ENCODE measurements at regions not wholly inside any gene's neighbourhood (a gene's known extent, or its start where the extent isn't known, plus 50 kb on each side); places are given as distances from the start of the nearest gene placed in this dataset.

DNA sequence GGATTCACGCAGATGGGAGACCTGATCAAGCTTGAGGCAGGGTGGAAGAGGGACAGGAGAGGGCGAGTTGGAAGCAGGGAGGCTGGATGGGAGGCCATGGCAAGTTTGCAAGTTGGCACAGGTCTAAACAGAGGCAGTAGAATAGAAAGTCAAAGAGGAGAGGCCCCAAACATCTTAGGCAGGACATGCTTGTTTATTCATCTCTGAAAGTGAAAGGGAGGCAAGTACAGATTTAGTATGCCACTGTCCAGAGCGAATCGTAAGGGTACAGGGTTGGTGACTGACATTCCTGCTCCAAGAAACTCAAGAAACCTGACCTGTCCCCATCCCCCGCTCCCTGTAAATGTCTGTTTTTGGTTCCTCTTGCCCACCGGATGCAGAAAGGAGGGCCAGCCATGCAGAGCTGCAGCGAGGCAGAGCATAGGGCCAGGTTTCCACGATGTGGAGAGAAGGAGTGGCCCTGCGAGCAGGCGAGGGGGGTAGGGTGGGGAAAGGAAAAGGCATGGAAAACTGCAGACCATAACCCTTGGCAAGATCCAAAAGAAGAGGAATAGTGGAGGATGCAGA, 96.2 kb upstream of the BOD1 start:
- Histone ChIP-seq H3K4me2 (ENCODE audit: low read depth, low read length) (no peak overlapping the region), H3K27me3 (ENCODE audit: control insufficient read depth in 1 of 2, insufficient read depth in 2 of 2, low read length in 2 of 2) (no peaks in the 10 kb centered on the region), H3K4me1 (ENCODE audit: insufficient read depth, low read length) (peaks cover 27% of the 10 kb centered on the region), H3K9me3 (ENCODE audit: low read length) (no peaks in the 10 kb centered on the region), H3K27ac (ENCODE audit: extremely low read length, insufficient read depth, low read length) (no peak overlapping the region), H3K79me2 (ENCODE audit: insufficient read depth, low read length) (no peaks in the 10 kb centered on the region), H3K9ac (ENCODE audit: insufficient read depth, low read depth, low read length) (no peak overlapping the region), H2AFZ (ENCODE audit: low read length) (no peak overlapping the region), H3K4me3 (replicated peaks in 1 of 3; ENCODE audit: insufficient read depth in 1 of 3, low read depth in 2 of 3, low read length in 3 of 3) (no peak overlapping the region), H3K36me3 (replicated peaks in 1 of 2; ENCODE audit: control insufficient read depth in 1 of 2, insufficient read depth in 2 of 2, low read length in 2 of 2) (no peaks in the 10 kb centered on the region), H4K20me1 (ENCODE audit: insufficient read depth, low read length) (no peaks in the 10 kb centered on the region)
- intact Hi-C loops (cut with micrococcal nuclease; ENCODE audit: unreplicated experiment) = no loop called here
- in situ Hi-C loops (cut with HindIII; ENCODE audit: extremely low pct_ligation_motif_present, low pct_unique_long_range_greater_than_20kb) = no loop called here
- TF ChIP-seq EEA1 (CRISPR knock-in tag; IDR thresholded peaks at IDR 0.05; ENCODE audit: borderline replicate concordance) (no peak), BCLAF1 (IDR thresholded peaks at IDR 0.05) (no peak), MTF2 (CRISPR knock-in tag; IDR thresholded peaks at IDR 0.05; ENCODE audit: borderline replicate concordance) (no peak), HMG20A (CRISPR knock-in tag; IDR thresholded peaks at IDR 0.05; ENCODE audit: borderline replicate concordance) (no peak), ZNF17 (CRISPR knock-in tag; IDR thresholded peaks at IDR 0.05) (no peak), NR3C1 (CRISPR knock-in tag; IDR thresholded peaks at IDR 0.05) (no peak)
- FAIRE-seq (no peak), ATAC-seq (no peak), DNase-seq (ENCODE audit: low spot score) (no peak)
- CTCF ChIA-PET (ENCODE audit: low intra/inter-chr PET ratio, low total read pairs) = no interaction called here
- POLR2A ChIA-PET = no interaction called here
- BruUV-seq (replicated peaks) = no TSS peak
- 84% methylated on average over 8 of the region's 10 CpGs for WGBS (ENCODE audit: low lambda C conversion rate)

All from HepG2 (cell line).